GM12878 (cell line): ENCODE measurements at regions not wholly inside any gene's neighbourhood (a gene's known extent, or its start where the extent isn't known, plus 50 kb on each side); places are given as distances from the start of the nearest gene placed in this dataset.

Source experiments
- BRCA1 ChIP-seq: IDR thresholded peaks from 2 replicates; pipeline ENCODE4 v1.6.1; 2011; ENCODE audit warnings: low read depth, low read length, improper control_type of control experiment
- EP300 ChIP-seq, 2 experiments: fragments of 150-350 bp in 1 of 2; IDR thresholded peaks; 2 replicates each; pipeline ENCODE4 v1.6.1; 2011 to 2012; ENCODE audit warnings: low read depth in 2 of 2, low read length in 2 of 2, borderline replicate concordance in 1 of 2, improper control_type of control experiment in 1 of 2, inconsistent platforms in 1 of 2; ENCODE audit not compliant: control insufficient read depth in 1 of 2
- MEF2A ChIP-seq: IDR thresholded peaks from 2 replicates; pipeline ENCODE4 v1.6.1; 2011; ENCODE audit warnings: low read depth, mild to moderate bottlenecking, low read length, moderate library complexity; ENCODE audit not compliant: insufficient read depth
- NR2C1 ChIP-seq: fragments of 450-650 bp; IDR thresholded peaks from 2 replicates; pipeline ENCODE4 v1.6.1; 2017; ENCODE audit warnings: antibody characterized with exemption, mild to moderate bottlenecking, moderate library complexity
- POLR2AphosphoS5 ChIP-seq: IDR thresholded peaks from 2 replicates; pipeline ENCODE4 v1.6.1; 2011; ENCODE audit warnings: mild to moderate bottlenecking, low read length, inconsistent platforms
- SIN3A ChIP-seq: IDR thresholded peaks from 2 replicates; pipeline ENCODE4 v1.6.1; 2012; ENCODE audit warnings: low read depth, low read length, improper control_type of control experiment
- SMARCA5 ChIP-seq: fragments of 450-650 bp; IDR thresholded peaks from 2 replicates; pipeline ENCODE4 v1.6.1; 2017; ENCODE audit warnings: mild to moderate bottlenecking
- SUPT20H ChIP-seq: IDR thresholded peaks from 2 replicates; pipeline ENCODE4 v1.6.1; 2011; ENCODE audit warnings: low read depth, mild to moderate bottlenecking, low read length, moderate library complexity, borderline replicate concordance; ENCODE audit not compliant: control insufficient read depth
- ZSCAN29 ChIP-seq: fragments of 450-650 bp; IDR thresholded peaks from 2 replicates; pipeline ENCODE4 v1.6.1; 2017; ENCODE audit warnings: mild to moderate bottlenecking, moderate library complexity
- TF ChIP-seq, protein P1 (sequence below), 3 experiments: IDR thresholded peaks in 2 of 3; conservative IDR thresholded peaks in 1 of 3; 2 replicates each; pipeline ENCODE4 v1.5.1; 2011; ENCODE audit warnings: low read depth in 3 of 3, low read length in 3 of 3, mild to moderate bottlenecking in 3 of 3, control low read depth in 2 of 3, moderate library complexity in 2 of 3, inconsistent platforms in 1 of 3, mixed read lengths in 1 of 3; ENCODE audit not compliant: control insufficient read depth in 2 of 3, insufficient read depth in 1 of 3; ENCODE audit errors: extremely low read depth in 1 of 3

DNA sequence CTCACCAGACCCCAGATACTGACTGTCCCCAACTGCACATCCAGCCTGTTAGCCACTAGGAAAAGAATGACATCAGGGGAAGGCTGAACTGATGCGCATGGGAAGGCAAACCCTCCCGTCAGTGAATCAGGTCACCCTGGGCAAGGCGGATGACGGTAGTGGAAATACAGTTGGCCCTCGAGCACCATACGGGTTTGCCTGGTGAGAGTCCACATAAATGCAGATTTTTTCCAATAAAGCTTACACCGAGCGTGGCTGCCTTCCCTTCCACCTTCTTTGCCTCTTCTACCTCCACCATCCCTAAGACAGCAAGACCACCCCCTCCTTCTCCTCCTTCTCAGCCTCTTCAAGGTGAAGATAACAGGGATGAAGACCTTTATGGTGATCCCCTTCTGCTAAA lies 236.1 kb upstream of the TNRC6C start:
- TF ChIP-seq EP300 (IDR thresholded peaks at IDR 0.05; ENCODE audit: borderline replicate concordance in 1 of 2, control insufficient read depth in 1 of 2, low read depth in 2 of 2, low read length in 2 of 2) (no peak), NR2C1 (no peak), SUPT20H (no peak), SMARCA5 (no peak), MEF2A (no peak), POLR2AphosphoS5 (no peak), ZSCAN29 (no peak), BRCA1 (no peak), SIN3A (no peak)
- TF ChIP-seq, protein P1, sequence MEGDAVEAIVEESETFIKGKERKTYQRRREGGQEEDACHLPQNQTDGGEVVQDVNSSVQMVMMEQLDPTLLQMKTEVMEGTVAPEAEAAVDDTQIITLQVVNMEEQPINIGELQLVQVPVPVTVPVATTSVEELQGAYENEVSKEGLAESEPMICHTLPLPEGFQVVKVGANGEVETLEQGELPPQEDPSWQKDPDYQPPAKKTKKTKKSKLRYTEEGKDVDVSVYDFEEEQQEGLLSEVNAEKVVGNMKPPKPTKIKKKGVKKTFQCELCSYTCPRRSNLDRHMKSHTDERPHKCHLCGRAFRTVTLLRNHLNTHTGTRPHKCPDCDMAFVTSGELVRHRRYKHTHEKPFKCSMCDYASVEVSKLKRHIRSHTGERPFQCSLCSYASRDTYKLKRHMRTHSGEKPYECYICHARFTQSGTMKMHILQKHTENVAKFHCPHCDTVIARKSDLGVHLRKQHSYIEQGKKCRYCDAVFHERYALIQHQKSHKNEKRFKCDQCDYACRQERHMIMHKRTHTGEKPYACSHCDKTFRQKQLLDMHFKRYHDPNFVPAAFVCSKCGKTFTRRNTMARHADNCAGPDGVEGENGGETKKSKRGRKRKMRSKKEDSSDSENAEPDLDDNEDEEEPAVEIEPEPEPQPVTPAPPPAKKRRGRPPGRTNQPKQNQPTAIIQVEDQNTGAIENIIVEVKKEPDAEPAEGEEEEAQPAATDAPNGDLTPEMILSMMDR (IDR thresholded peaks at IDR 0.05 in 2 of 3, conservative IDR thresholded peaks at IDR 0.05 in 1 of 3; ENCODE audit: control insufficient read depth in 2 of 3, extremely low read depth in 1 of 3, insufficient read depth in 1 of 3, low read depth in 3 of 3, low read length in 3 of 3): no peak
